ENCODE measurements at regions not wholly inside any gene's neighbourhood (a gene's known extent, or its start where the extent isn't known, plus 50 kb on each side); places are given as distances from the start of the nearest gene placed in this dataset.

DNA sequence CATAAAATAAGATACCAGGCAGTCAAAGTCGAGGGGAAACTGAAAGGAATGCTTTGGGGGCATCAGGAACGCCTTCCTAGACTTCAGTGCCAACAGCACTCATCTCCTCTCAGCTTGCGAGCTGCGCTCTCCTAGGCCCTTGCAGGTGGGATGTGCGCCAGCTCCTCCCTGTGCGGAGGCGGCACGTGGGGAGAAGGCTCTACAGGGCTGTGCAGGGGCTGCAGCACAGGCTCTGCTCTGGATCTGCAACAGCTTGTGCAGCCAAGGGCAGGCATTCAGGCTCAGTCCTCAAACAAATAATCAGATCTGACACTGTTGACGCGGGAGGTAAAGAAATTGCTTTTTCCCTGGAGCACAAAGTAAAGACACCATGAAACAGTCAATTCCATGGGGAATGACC, 144.8 kb downstream of the TTLL2 start:
- TF ChIP-seq, protein P1, sequence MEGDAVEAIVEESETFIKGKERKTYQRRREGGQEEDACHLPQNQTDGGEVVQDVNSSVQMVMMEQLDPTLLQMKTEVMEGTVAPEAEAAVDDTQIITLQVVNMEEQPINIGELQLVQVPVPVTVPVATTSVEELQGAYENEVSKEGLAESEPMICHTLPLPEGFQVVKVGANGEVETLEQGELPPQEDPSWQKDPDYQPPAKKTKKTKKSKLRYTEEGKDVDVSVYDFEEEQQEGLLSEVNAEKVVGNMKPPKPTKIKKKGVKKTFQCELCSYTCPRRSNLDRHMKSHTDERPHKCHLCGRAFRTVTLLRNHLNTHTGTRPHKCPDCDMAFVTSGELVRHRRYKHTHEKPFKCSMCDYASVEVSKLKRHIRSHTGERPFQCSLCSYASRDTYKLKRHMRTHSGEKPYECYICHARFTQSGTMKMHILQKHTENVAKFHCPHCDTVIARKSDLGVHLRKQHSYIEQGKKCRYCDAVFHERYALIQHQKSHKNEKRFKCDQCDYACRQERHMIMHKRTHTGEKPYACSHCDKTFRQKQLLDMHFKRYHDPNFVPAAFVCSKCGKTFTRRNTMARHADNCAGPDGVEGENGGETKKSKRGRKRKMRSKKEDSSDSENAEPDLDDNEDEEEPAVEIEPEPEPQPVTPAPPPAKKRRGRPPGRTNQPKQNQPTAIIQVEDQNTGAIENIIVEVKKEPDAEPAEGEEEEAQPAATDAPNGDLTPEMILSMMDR (conservative IDR thresholded peaks at IDR 0.05; ENCODE audit: low read depth, low read length) = no peak
- no peak for TF ChIP-seq EZH2 (IDR thresholded peaks at IDR 0.05; ENCODE audit: borderline replicate concordance, low read depth, low read length, poor library complexity, severe bottlenecking)

Data from A673 (cell line).